Hematopoietic multipotent progenitor cell treated with erythropoietin and hydrocortisone succinate and interleukin-3 and kit ligand, for 6 days (in vitro differentiated cells): ENCODE measurements at regions not wholly inside any gene's neighbourhood (a gene's known extent, or its start where the extent isn't known, plus 50 kb on each side); places are given as distances from the start of the nearest gene placed in this dataset.
A peak's percentile ranks its signal among the peaks of the same experiment; 100 is the strongest.

Source experiments
- DNase-seq: peaks from one replicate; pipeline ENCODE4 v3.0.0-alpha.2; 2015

DNA sequence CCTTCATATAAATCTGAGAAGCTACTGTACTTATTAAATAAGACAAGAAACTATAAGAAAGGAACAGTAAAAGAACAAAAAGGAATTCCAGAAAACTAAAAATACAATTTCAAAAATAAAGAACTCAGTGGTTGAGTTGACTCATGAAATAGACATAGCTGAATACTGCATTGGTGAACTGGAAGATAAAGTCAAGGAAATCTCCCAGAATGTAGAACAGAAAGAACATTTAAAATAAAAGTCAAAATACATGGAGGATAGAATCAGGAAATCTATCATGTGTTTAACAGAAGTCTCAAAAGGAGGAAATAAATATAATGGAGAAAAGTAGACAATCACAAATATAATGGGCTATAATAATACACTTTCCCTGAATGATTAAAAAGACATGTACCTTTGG, 136.4 kb upstream of the PMFBP1 start:
- no peak for DNase-seq

- no peak for DNase-seq
Observed at GRCh38 chr16:72302332-72302731, 130.4 kb upstream of the PMFBP1 start.

GRCh38 chr16:72301523-72302236, 129.7 kb upstream of the PMFBP1 start:
- no peak for DNase-seq

- no peak for DNase-seq
Observed at GRCh38 chr16:72300892-72301291, 128.9 kb upstream of the PMFBP1 start.

DNA sequence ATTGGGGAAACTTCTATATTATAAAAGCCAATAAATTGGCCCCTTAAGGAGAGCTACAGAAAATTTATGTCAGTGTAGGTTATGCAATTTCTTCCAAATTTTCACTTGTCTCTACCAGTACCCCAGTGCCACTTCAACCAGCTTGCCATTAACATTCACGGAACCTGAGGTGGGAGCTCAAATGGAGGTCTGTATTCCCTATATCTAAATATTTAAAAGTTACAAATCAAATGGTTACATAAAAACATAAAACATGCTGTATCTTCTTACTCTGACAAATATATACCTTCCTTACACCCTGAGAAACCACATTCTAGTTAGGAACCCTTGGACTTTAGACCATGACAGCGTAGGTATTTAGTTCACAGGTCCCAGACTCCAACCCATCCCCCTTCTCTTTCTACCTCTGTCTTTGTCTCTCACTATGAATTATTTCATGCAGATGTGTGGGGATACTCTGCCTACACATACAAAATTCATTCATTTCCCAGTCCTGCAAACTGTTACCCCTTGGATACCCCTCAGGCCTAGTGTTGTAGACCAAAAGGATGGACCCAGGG, 127.8 kb upstream of the PMFBP1 start:
- DNase-seq: no peak

DNA sequence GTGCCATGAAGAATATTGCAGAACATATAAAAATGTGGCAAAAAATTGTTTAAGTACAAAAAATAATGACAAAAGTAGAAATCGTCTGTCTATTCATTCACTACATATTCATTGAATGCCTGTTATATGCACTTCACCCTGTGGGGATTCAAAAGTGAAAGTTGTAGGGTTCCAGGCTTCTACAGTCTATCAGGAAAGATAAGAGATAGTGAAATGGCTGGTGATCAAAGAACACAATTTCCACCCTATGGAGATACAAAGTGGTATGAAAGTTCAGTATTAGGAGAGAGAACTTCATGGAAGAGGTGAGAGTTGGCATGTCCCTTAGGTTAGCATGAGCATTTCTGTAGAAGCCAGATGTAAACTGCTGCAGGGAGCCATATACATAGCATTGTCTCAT, 127.0 kb upstream of the PMFBP1 start:
- no peak for DNase-seq

GRCh38 chr16:72295914-72296313, 124.0 kb upstream of the PMFBP1 start:
- DNase-seq: no peak

GRCh38 chr16:72291531-72291981, 119.6 kb upstream of the PMFBP1 start:
- no peak for DNase-seq

DNA sequence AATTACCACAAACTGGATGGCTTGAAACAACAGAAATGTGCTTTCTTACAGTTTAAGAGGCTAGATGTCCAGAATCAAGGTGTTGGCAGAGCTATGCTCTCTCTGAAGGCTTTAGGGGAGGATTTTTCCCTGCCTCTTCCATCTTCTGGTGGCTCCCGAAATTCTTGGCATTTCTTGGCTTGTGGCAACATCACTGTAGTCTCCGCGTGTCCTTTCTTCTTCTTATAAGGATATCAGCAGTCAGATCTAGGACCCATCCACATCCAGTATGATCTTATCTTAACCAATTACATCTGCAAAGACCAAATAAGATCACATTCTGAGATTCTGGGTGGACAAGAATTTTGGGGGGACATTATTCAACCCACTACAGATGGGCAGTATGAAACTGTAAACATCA, 119.2 kb upstream of the PMFBP1 start:
- no peak for DNase-seq

- DNase-seq: no peak
Observed at GRCh38 chr16:72287649-72288048, 115.7 kb upstream of the PMFBP1 start.

DNA sequence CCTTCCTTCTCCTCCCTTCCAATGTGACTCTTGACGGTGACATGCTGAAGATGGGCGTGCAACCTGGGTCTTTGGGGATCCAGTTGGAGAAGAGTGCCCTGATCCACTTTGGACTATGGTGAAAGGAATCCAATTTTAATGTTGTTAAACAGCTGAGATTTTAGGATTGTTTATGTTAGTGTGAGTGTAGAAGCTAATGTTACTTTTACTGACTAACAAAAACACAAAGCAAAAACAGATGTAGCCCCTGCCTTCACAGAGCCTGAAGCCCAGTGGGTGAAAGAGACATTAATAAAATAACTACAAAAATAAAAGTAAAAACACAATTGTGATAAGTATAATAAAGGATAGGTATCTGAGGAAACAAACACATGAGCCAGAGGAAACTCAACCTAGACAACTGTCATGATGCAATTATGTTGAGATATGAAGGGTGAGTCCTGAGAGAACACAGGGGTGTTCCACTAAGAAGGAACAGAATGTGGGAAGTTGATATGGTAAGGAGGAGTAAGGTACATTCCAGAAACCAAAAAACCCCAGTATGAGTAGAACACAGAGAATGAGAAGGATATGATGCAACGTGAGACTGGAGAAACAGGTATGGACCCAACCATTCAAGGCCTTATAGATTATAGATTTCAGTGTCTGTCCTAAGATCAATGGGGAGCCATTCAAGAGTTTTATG, 115.1 kb upstream of the PMFBP1 start:
- DNase-seq: no peak

- no peak for DNase-seq
Observed at GRCh38 chr16:72285728-72286127, 113.8 kb upstream of the PMFBP1 start.

- DNase-seq: no peak
Observed at GRCh38 chr16:72285324-72285723, 113.4 kb upstream of the PMFBP1 start.

DNA sequence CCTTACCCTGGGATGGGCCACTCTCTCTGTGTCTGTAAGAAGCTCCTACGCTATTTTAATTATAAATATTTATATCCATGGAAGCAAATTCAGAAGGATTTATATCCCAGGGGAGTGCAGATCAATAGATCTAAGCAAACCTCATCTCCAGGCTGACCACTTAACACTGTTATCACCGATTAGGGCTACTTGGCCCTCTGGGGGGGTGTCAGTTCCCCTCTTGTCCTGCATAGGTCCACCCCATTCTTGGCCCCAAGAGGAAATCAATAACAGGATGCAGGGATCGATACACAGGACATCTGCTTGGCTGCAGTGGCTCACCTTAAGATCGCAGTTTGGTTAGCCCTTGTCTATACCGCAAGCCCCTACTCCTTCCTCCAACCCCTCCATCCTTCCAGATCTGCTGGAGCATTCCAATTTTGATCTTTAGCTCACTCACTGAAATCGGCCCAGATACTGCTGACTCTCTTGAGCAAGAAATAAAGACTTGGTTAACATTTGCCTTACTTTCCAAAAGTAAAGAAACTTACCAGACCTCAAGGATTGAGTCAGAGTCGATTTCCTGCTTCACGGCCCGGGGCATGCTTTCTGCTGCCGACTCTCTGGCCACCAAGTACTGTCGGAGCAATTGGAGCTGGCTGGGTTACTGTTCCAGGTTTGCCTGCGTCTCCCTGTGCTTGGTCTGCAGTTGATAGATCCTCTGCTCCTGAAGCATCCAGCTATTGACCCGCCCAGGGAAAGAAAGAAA, 112.3 kb upstream of the PMFBP1 start:
- DNase-seq: no peak

- DNase-seq: no peak
Observed at GRCh38 chr16:72282362-72282761, 110.4 kb upstream of the PMFBP1 start.

- no peak for DNase-seq
Observed at GRCh38 chr16:72278301-72278700, 106.3 kb upstream of the PMFBP1 start.

DNA sequence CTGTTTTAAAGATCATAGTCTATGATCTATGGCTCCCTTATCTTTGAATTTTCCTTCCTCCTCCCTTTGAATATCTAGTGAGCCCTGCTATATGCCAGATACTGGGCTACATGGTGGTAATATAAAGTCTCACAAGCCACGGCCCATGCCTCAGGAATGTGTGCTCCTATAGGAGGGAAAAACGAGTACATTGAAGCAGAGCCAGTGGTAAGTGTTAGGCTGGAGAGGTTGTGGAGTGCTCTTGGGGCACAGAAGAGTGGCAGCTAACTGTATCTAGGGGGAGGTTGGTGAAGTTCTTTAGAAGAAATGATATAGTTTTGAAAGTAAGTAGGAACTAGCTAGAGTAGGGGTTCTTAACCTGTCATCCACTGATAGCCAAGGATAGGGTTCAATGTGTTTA, 105.8 kb upstream of the PMFBP1 start:
- no peak for DNase-seq

DNA sequence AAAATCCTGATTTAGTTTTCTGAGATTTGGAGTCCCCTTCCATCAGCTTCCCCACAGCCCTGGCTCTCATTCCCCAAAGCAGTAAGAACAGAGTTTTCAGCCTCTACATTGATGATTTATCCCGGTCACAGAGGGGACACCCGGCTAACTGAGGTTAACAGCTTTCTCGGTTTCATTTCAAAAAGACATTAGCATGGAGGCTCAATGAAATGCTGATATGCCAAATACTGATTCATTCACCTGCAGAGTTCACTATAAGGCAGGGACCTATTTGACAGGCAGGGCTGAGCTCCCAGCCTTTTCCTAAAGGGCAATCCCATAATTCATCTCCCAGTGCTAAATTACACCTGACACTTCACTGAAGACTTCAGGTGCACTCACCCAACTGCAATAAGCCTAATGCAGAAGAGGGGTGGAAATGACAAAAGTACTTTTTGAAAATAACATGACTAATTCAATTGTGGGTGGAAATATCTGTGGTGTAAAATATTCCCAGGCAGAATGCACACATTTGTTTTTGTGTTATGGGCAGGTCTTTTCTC, 99.8 kb upstream of the PMFBP1 start:
- DNase-seq: no peak

GRCh38 chr16:72270531-72270930, 98.6 kb upstream of the PMFBP1 start:
- no peak for DNase-seq

GRCh38 chr16:72266836-72267235, 94.9 kb upstream of the PMFBP1 start:
- DNase-seq: peak; percentile 48

- DNase-seq: no peak
Observed at GRCh38 chr16:72264771-72265170, 92.8 kb upstream of the PMFBP1 start.

GRCh38 chr16:72262711-72263110, 90.8 kb upstream of the PMFBP1 start:
- no peak for DNase-seq

GRCh38 chr16:72261127-72261526, 89.2 kb upstream of the PMFBP1 start:
- DNase-seq: no peak
